ENCODE measurements at regions not wholly inside any gene's neighbourhood (a gene's known extent, or its start where the extent isn't known, plus 50 kb on each side); places are given as distances from the start of the nearest gene placed in this dataset.

GRCh38 chr18:75723521-75724340, 296.2 kb upstream of the SMIM21 start:
- FAIRE-seq (no peak), ATAC-seq (no peak), DNase-seq (ENCODE audit: extremely low read depth in 1 of 4, low spot score in 3 of 4) (no peak)
- CTCF ChIA-PET (ENCODE audit: low intra/inter-chr PET ratio) = no interaction called here
- in situ Hi-C loops (cut with MboI) (no loop called here), intact Hi-C loops (cut with micrococcal nuclease) (no loop called here)
- no TSS peak for BruUV-seq (replicated peaks)
- Histone ChIP-seq H3K27ac (ENCODE audit: extremely low read depth, low read depth, low read length) (no peak overlapping the region), H3K9me3 (replicated peaks; ENCODE audit: control insufficient read depth, insufficient read depth, low read depth, low read length) (no peaks in the 10 kb centered on the region), H3K79me2 (ENCODE audit: control insufficient read depth, insufficient read depth, low read length) (no peaks in the 10 kb centered on the region), H3K4me2 (ENCODE audit: insufficient read depth, low read length) (no peak overlapping the region), H4K20me1 (replicated peaks; ENCODE audit: control insufficient read depth, insufficient read depth, low read length) (no peaks in the 10 kb centered on the region), H3K9me1 (ENCODE audit: control insufficient read depth, insufficient read depth, low read length) (no peaks in the 10 kb centered on the region), H3K9ac (ENCODE audit: insufficient read depth in 1 of 2, low read depth in 2 of 2, low read length in 2 of 2) (no peak overlapping the region), H2AFZ (ENCODE audit: low read depth, low read length) (no peak overlapping the region), H3K4me3 (no peak overlapping the region), H3K27me3 (ENCODE audit: control insufficient read depth in 2 of 2, insufficient read depth in 2 of 2, low read length in 2 of 2) (no peaks in the 10 kb centered on the region), H3K36me3 (ENCODE audit: control insufficient read depth, insufficient read depth, low read length) (no peaks in the 10 kb centered on the region), H3K4me1 (replicated peaks in 1 of 2; ENCODE audit: control insufficient read depth in 2 of 2, insufficient read depth in 2 of 2, low read length in 2 of 2) (no peaks in the 10 kb centered on the region)
- TF ChIP-seq IFI16 (CRISPR knock-in tag; IDR thresholded peaks at IDR 0.05) = no peak
- TF ChIP-seq HMG20B (CRISPR knock-in tag; IDR thresholded peaks at IDR 0.05) = no peak
- TF ChIP-seq RFX5 (IDR thresholded peaks at IDR 0.05; ENCODE audit: low read depth, low read length) = no peak
- 0% methylated on average over 9 of the region's 10 CpGs for WGBS (ENCODE audit: insufficient coverage, low coverage, missing lambda C conversion rate)
- POLR2A ChIA-PET = no interaction called here

- POLR2A ChIA-PET = no interaction called here
- no peak overlapping the region for H3K9ac ChIP-seq (ENCODE audit: insufficient read depth in 1 of 2, low read depth in 2 of 2, low read length in 2 of 2)
- H3K27me3 ChIP-seq (ENCODE audit: control insufficient read depth in 2 of 2, insufficient read depth in 2 of 2, low read length in 2 of 2) = no peaks in the 10 kb centered on the region
- CTCF ChIA-PET (ENCODE audit: low intra/inter-chr PET ratio) = no interaction called here
- no peak overlapping the region for H2AFZ ChIP-seq (ENCODE audit: low read depth, low read length)
- no peak overlapping the region for H3K4me2 ChIP-seq (ENCODE audit: insufficient read depth, low read length)
- H3K4me1 ChIP-seq (replicated peaks in 1 of 2; ENCODE audit: control insufficient read depth in 2 of 2, insufficient read depth in 2 of 2, low read length in 2 of 2) = no peaks in the 10 kb centered on the region; a peak in 1 of 5 replicates
- no peak overlapping the region for H3K4me3 ChIP-seq
- FAIRE-seq (no peak), DNase-seq (ENCODE audit: extremely low read depth in 1 of 4, low spot score in 3 of 4) (no peak), ATAC-seq (no peak)
- intact Hi-C loops (cut with micrococcal nuclease) (no loop called here), in situ Hi-C loops (cut with MboI) (no loop called here)
- no peak for TF ChIP-seq ZBTB26 (CRISPR knock-in tag; IDR thresholded peaks at IDR 0.05)
- no peak for TF ChIP-seq GABPB1 (CRISPR knock-in tag; IDR thresholded peaks at IDR 0.05)
- no peak for TF ChIP-seq LEF1 (IDR thresholded peaks at IDR 0.05)
- TF ChIP-seq PTRF (tag; IDR thresholded peaks at IDR 0.05) = no peak
- no peak for TF ChIP-seq DDX20 (tag; IDR thresholded peaks at IDR 0.05; ENCODE audit: low read depth)
- TF ChIP-seq FOXJ2 (tag; IDR thresholded peaks at IDR 0.05) = no peak
- no peak for TF ChIP-seq FOS (IDR thresholded peaks at IDR 0.05; ENCODE audit: extremely low read depth, insufficient read length)
- TF ChIP-seq HOXB6 (CRISPR knock-in tag; IDR thresholded peaks at IDR 0.05; ENCODE audit: borderline replicate concordance) = no peak
- no peak for TF ChIP-seq STAT5A (IDR thresholded peaks at IDR 0.05; ENCODE audit: borderline replicate concordance, low read length)
- no peak for TF ChIP-seq ATF7 (IDR thresholded peaks at IDR 0.05)
- H3K36me3 ChIP-seq (ENCODE audit: control insufficient read depth, insufficient read depth, low read length) = no peaks in the 10 kb centered on the region
- 0% methylated on average over 2 of the region's 3 CpGs for WGBS (ENCODE audit: insufficient coverage, low coverage, missing lambda C conversion rate)
- no peaks in the 10 kb centered on the region for H4K20me1 ChIP-seq (replicated peaks; ENCODE audit: control insufficient read depth, insufficient read depth, low read length)
- peaks cover 2% of the 10 kb centered on the region for H3K9me3 ChIP-seq (replicated peaks; ENCODE audit: control insufficient read depth, insufficient read depth, low read depth, low read length)
- no peak overlapping the region for H3K27ac ChIP-seq (ENCODE audit: extremely low read depth, low read depth, low read length)
- no peaks in the 10 kb centered on the region for H3K79me2 ChIP-seq (ENCODE audit: control insufficient read depth, insufficient read depth, low read length)
- H3K9me1 ChIP-seq (ENCODE audit: control insufficient read depth, insufficient read depth, low read length) = no peaks in the 10 kb centered on the region
- no TSS peak for BruUV-seq (replicated peaks)
Measured at GRCh38 chr18:75714766-75715165, 287.3 kb upstream of the SMIM21 start.

All from K562 (cell line).